Trophoblast cell (in vitro differentiated cells and primary cell): ENCODE measurements at regions not wholly inside any gene's neighbourhood (a gene's known extent, or its start where the extent isn't known, plus 50 kb on each side); places are given as distances from the start of the nearest gene placed in this dataset.

ENCODE experiments used
- DNase-seq, 2 donors: peaks; one replicate each; pipeline ENCODE4 v3.0.0-alpha.2; 2016
- H2AFZ ChIP-seq: 2 replicates; pipeline ENCODE4 v1.6.1; 2013; ENCODE audit warnings: low read length, moderate library complexity, mild to moderate bottlenecking; ENCODE audit not compliant: insufficient read depth, poor library complexity
- H2AK5ac ChIP-seq: 2 replicates; pipeline ENCODE4 v1.6.1; 2013; ENCODE audit warnings: mild to moderate bottlenecking, low read length
- H2BK120ac ChIP-seq: 2 replicates; pipeline ENCODE4 v1.6.1; 2013; ENCODE audit warnings: low read length, mild to moderate bottlenecking, moderate library complexity; ENCODE audit not compliant: insufficient read depth, poor library complexity
- H2BK12ac ChIP-seq: 2 replicates; pipeline ENCODE4 v1.6.1; 2013; ENCODE audit warnings: mild to moderate bottlenecking, low read length, moderate library complexity
- H2BK5ac ChIP-seq: 2 replicates; pipeline ENCODE4 v1.6.1; 2013; ENCODE audit warnings: low read length, low read depth, moderate library complexity, mild to moderate bottlenecking; ENCODE audit not compliant: poor library complexity
- H3K14ac ChIP-seq: 2 replicates; pipeline ENCODE4 v1.6.1; 2013; ENCODE audit warnings: mild to moderate bottlenecking, low read length
- H3K18ac ChIP-seq: 2 replicates; pipeline ENCODE4 v1.6.1; 2013; ENCODE audit warnings: mild to moderate bottlenecking, low read length
- H3K23ac ChIP-seq: 2 replicates; pipeline ENCODE4 v1.6.1; 2013; ENCODE audit warnings: low read length
- H3K27ac ChIP-seq: 2 replicates; pipeline ENCODE4 v1.5.1; 2013; ENCODE audit warnings: low read depth, mild to moderate bottlenecking, inconsistent platforms, low read length, moderate library complexity
- H3K27me3 ChIP-seq: 2 replicates; pipeline ENCODE4 v1.6.1; 2013; ENCODE audit warnings: inconsistent platforms, mild to moderate bottlenecking, low read length, moderate library complexity; ENCODE audit not compliant: insufficient read depth
- H3K36me3 ChIP-seq, 2 experiments: 1 replicate in 1 of 2; 2 replicates in 1 of 2; pipeline ENCODE4 v1.6.1; 2013; ENCODE audit warnings: low read length in 2 of 2, mild to moderate bottlenecking in 2 of 2, moderate library complexity in 1 of 2; ENCODE audit not compliant: insufficient read depth in 2 of 2, control insufficient read depth in 1 of 2
- H3K4ac ChIP-seq: 2 replicates; pipeline ENCODE4 v1.6.1; 2013; ENCODE audit warnings: low read depth, mild to moderate bottlenecking, low read length, moderate library complexity
- H3K4me1 ChIP-seq, 2 experiments: 1 replicate in 1 of 2; 2 replicates in 1 of 2; pipeline ENCODE4 v1.6.1; 2013; ENCODE audit warnings: low read length in 2 of 2, mild to moderate bottlenecking in 2 of 2, moderate library complexity in 1 of 2; ENCODE audit not compliant: insufficient read depth in 2 of 2, control insufficient read depth in 1 of 2
- H3K4me2 ChIP-seq: 2 replicates; pipeline ENCODE4 v1.6.1; 2013; ENCODE audit warnings: inconsistent platforms, mild to moderate bottlenecking, low read length, moderate library complexity
- H3K4me3 ChIP-seq: 2 replicates; pipeline ENCODE4 v1.5.1; 2013; ENCODE audit warnings: mild to moderate bottlenecking, low read depth, low read length, inconsistent platforms
- H3K79me1 ChIP-seq: one replicate; pipeline ENCODE4 v1.6.1; 2013; ENCODE audit warnings: low read length
- H3K79me2 ChIP-seq: 2 replicates; pipeline ENCODE4 v1.6.1; 2013; ENCODE audit warnings: low read length, mild to moderate bottlenecking; ENCODE audit not compliant: control insufficient read depth, insufficient read depth, poor library complexity
- H3K9ac ChIP-seq: 2 replicates; pipeline ENCODE4 v1.6.1; 2013; ENCODE audit warnings: mild to moderate bottlenecking, low read length
- H3K9me3 ChIP-seq: 2 replicates; pipeline ENCODE4 v1.6.1; 2013; ENCODE audit warnings: low read depth, mild to moderate bottlenecking, control low read depth, inconsistent platforms, low read length; ENCODE audit not compliant: insufficient read depth
- H4K12ac ChIP-seq: 2 replicates; pipeline ENCODE4 v1.6.1; 2013; ENCODE audit warnings: low read depth, mild to moderate bottlenecking, low read length, moderate library complexity
- H4K8ac ChIP-seq: 2 replicates; pipeline ENCODE4 v1.6.1; 2013; ENCODE audit warnings: low read depth, mild to moderate bottlenecking, low read length, moderate library complexity
- H4K91ac ChIP-seq: one replicate; pipeline ENCODE4 v1.6.1; 2013; ENCODE audit warnings: low read depth, mild to moderate bottlenecking, low read length, moderate library complexity
- WGBS: extraction: QIAGEN DNeasy Blood & Tissue Kit; methylation state at CpG from one replicate; pipeline ENCODE4 v1.1.7; 2013; ENCODE audit warnings: missing lambda C conversion rate; ENCODE audit not compliant: insufficient read length, insufficient coverage; ENCODE audit errors: extremely low coverage; 5-methylcytosine and 5-hydroxymethylcytosine counted together

GRCh38 chr2:180717588-180717987 is 262.8 kb upstream of the UBE2E3 start:
- DNase-seq: no peak
- no peak overlapping the region for H3K23ac ChIP-seq
- H3K9ac ChIP-seq: no peak overlapping the region
- no peaks in the 10 kb centered on the region for H3K36me3 ChIP-seq
- H3K79me1 ChIP-seq: no peaks in the 10 kb centered on the region
- no peaks in the 10 kb centered on the region for H3K4me1 ChIP-seq
- H3K14ac ChIP-seq: no peak overlapping the region
- no peak overlapping the region for H2BK12ac ChIP-seq
- H4K91ac ChIP-seq: no peak overlapping the region
- no CpG with 5 or more reads among the region's 3 CpGs for WGBS
- no peaks in the 10 kb centered on the region for H3K79me2 ChIP-seq
- H2BK120ac ChIP-seq: no peak overlapping the region
- H3K4me2 ChIP-seq: no peak overlapping the region
- no peak overlapping the region for H2AK5ac ChIP-seq
- no peak overlapping the region for H3K27ac ChIP-seq
- no peak overlapping the region for H4K8ac ChIP-seq
- no peak overlapping the region for H3K4ac ChIP-seq
- H3K18ac ChIP-seq: no peak overlapping the region
- no peaks in the 10 kb centered on the region for H3K27me3 ChIP-seq
- H2BK5ac ChIP-seq: no peak overlapping the region
- H3K9me3 ChIP-seq: no peaks in the 10 kb centered on the region
- H3K4me3 ChIP-seq: no peak overlapping the region
- no peak overlapping the region for H2AFZ ChIP-seq
- no peak overlapping the region for H4K12ac ChIP-seq

- no peak overlapping the region for H4K8ac ChIP-seq
- no peak overlapping the region for H3K4me2 ChIP-seq
- no peak overlapping the region for H3K9ac ChIP-seq
- no peaks in the 10 kb centered on the region for H3K79me1 ChIP-seq
- H3K14ac ChIP-seq: no peak overlapping the region
- no peak overlapping the region for H2BK120ac ChIP-seq
- no peaks in the 10 kb centered on the region for H3K27me3 ChIP-seq
- DNase-seq: peak in 1 of 2 donors; percentile 8
- H3K18ac ChIP-seq: no peak overlapping the region
- H3K36me3 ChIP-seq: no peaks in the 10 kb centered on the region
- H3K79me2 ChIP-seq: no peaks in the 10 kb centered on the region
- no peak overlapping the region for H2AFZ ChIP-seq
- no peaks in the 10 kb centered on the region for H3K4me1 ChIP-seq
- H2BK5ac ChIP-seq: no peak overlapping the region
- H3K27ac ChIP-seq: no peak overlapping the region
- no peaks in the 10 kb centered on the region for H3K9me3 ChIP-seq
- H2AK5ac ChIP-seq: no peak overlapping the region
- no peak overlapping the region for H2BK12ac ChIP-seq
- no peak overlapping the region for H3K4ac ChIP-seq
- H4K12ac ChIP-seq: no peak overlapping the region
- H3K23ac ChIP-seq: no peak overlapping the region
- H3K4me3 ChIP-seq: no peak overlapping the region
- no CpG with 5 or more reads among the region's 4 CpGs for WGBS
- no peak overlapping the region for H4K91ac ChIP-seq
These were observed 263.9 kb upstream of the UBE2E3 start for GRCh38 chr2:180716186-180717180.

- Histone ChIP-seq H4K8ac (no peak overlapping the region), H4K12ac (no peak overlapping the region), H2BK5ac (no peak overlapping the region), H3K23ac (no peak overlapping the region), H3K4ac (no peak overlapping the region), H3K27me3 (no peaks in the 10 kb centered on the region), H2AK5ac (no peak overlapping the region), H3K14ac (no peak overlapping the region), H3K4me2 (no peak overlapping the region), H2AFZ (no peak overlapping the region), H2BK120ac (no peak overlapping the region), H4K91ac (no peak overlapping the region), H3K9ac (no peak overlapping the region), H3K9me3 (no peaks in the 10 kb centered on the region), H3K4me1 (no peaks in the 10 kb centered on the region), H3K36me3 (no peaks in the 10 kb centered on the region), H2BK12ac (no peak overlapping the region), H3K79me1 (no peaks in the 10 kb centered on the region), H3K4me3 (no peak overlapping the region), H3K18ac (no peak overlapping the region), H3K27ac (no peak overlapping the region), H3K79me2 (no peaks in the 10 kb centered on the region)
- no peak for DNase-seq
- no CpG with 5 or more reads among the region's 1 CpG for WGBS
These were observed 265.4 kb upstream of the UBE2E3 start for GRCh38 chr2:180715044-180715443.

GRCh38 chr2:180709392-180710145 is 270.8 kb upstream of the UBE2E3 start:
- H3K9ac ChIP-seq: no peak overlapping the region
- no peak overlapping the region for H3K23ac ChIP-seq
- no peaks in the 10 kb centered on the region for H3K27me3 ChIP-seq
- H4K91ac ChIP-seq: no peak overlapping the region
- no peak for DNase-seq
- no peak overlapping the region for H2BK120ac ChIP-seq
- H2BK12ac ChIP-seq: no peak overlapping the region
- H2AFZ ChIP-seq: no peak overlapping the region
- no peak overlapping the region for H3K4ac ChIP-seq
- no peak overlapping the region for H3K4me2 ChIP-seq
- no peak overlapping the region for H3K18ac ChIP-seq
- no peaks in the 10 kb centered on the region for H3K79me2 ChIP-seq
- no peaks in the 10 kb centered on the region for H3K36me3 ChIP-seq
- H4K8ac ChIP-seq: no peak overlapping the region
- no peak overlapping the region for H4K12ac ChIP-seq
- H3K14ac ChIP-seq: no peak overlapping the region
- no peaks in the 10 kb centered on the region for H3K4me1 ChIP-seq
- H3K79me1 ChIP-seq: no peaks in the 10 kb centered on the region
- WGBS: no CpG with 5 or more reads among the region's 5 CpGs
- H2BK5ac ChIP-seq: no peak overlapping the region
- H2AK5ac ChIP-seq: no peak overlapping the region
- no peaks in the 10 kb centered on the region for H3K9me3 ChIP-seq
- H3K4me3 ChIP-seq: no peak overlapping the region
- no peak overlapping the region for H3K27ac ChIP-seq
